HL-60 (cell line): ENCODE measurements at regions not wholly inside any gene's neighbourhood (a gene's known extent, or its start where the extent isn't known, plus 50 kb on each side); places are given as distances from the start of the nearest gene placed in this dataset.

Experiments
- DNase-seq, 2 experiments: peaks; one replicate each; pipeline ENCODE4 v3.0.0-alpha.2; 2010 to 2020; ENCODE audit warnings: low read depth in 1 of 2, low spot score in 1 of 2
- H3K27ac ChIP-seq: fragments of 250-450 bp; sonication (Bioruptor Pico); replicated peaks from 2 replicates; pipeline ENCODE4 v1.5.1; 2020; ENCODE audit warnings: mild to moderate bottlenecking, moderate library complexity
- H3K27me3 ChIP-seq: fragments of 250-450 bp; sonication (Bioruptor Pico); 2 replicates; pipeline ENCODE4 v1.5.1; 2021; ENCODE audit warnings: mild to moderate bottlenecking, moderate library complexity; ENCODE audit not compliant: insufficient read depth, poor library complexity, severe bottlenecking
- H3K4me3 ChIP-seq: replicated peaks from 2 replicates; pipeline ENCODE4 v1.5.1; 2011; ENCODE audit warnings: mild to moderate bottlenecking, control low read depth, low read length; ENCODE audit not compliant: insufficient read depth
- CTCF ChIP-seq: IDR thresholded peaks from one replicate; pipeline ENCODE4 v1.5.1; 2011; ENCODE audit warnings: low read length, control low read depth, inconsistent platforms; ENCODE audit not compliant: insufficient read depth
- GABPA ChIP-seq: IDR thresholded peaks from 2 replicates; pipeline ENCODE4 v1.6.1; 2012; ENCODE audit warnings: low read depth
- POLR2AphosphoS5 ChIP-seq: IDR thresholded peaks from 2 replicates; pipeline ENCODE4 v1.6.1; 2012; ENCODE audit warnings: low read depth
- REST ChIP-seq: IDR thresholded peaks from 2 replicates; pipeline ENCODE4 v1.6.1; 2012; ENCODE audit warnings: low read depth; ENCODE audit not compliant: insufficient replicate concordance
- SPI1 ChIP-seq: IDR thresholded peaks from 2 replicates; pipeline ENCODE4 v1.6.1; 2012; ENCODE audit warnings: low read depth, mild to moderate bottlenecking, borderline replicate concordance

GRCh38 chr5:116814626-116815385 is 240.2 kb upstream of the SEMA6A start:
- no peak for DNase-seq
- H3K4me3 ChIP-seq: no peak overlapping the region
- no peak overlapping the region for H3K27ac ChIP-seq

GRCh38 chr5:116813906-116814305 is 239.3 kb upstream of the SEMA6A start:
- Histone ChIP-seq H3K4me3 (no peak overlapping the region), H3K27me3 (no peaks in the 10 kb centered on the region), H3K27ac (no peak overlapping the region)
- TF ChIP-seq REST (no peak), GABPA (no peak), POLR2AphosphoS5 (no peak), SPI1 (no peak), CTCF (no peak)
- DNase-seq: no peak

More at GRCh38 chr5:116814626-116815385, 240.2 kb upstream of the SEMA6A start:
- no peaks in the 10 kb centered on the region for H3K27me3 ChIP-seq
- TF ChIP-seq REST: no peak
- TF ChIP-seq SPI1: no peak
- TF ChIP-seq GABPA: no peak
- TF ChIP-seq POLR2AphosphoS5: no peak
- TF ChIP-seq CTCF: no peak

- no peak for TF ChIP-seq GABPA
- TF ChIP-seq SPI1: no peak
- no peak for DNase-seq
- H3K4me3 ChIP-seq: no peak overlapping the region
- H3K27me3 ChIP-seq: no peaks in the 10 kb centered on the region
- H3K27ac ChIP-seq: no peak overlapping the region
These were observed 238.7 kb upstream of the SEMA6A start for GRCh38 chr5:116813356-116813755.

GRCh38 chr5:116810951-116811350 is 236.3 kb upstream of the SEMA6A start:
- no peak for DNase-seq
- TF ChIP-seq POLR2AphosphoS5 (no peak), GABPA (no peak), SPI1 (no peak), CTCF (no peak), REST (no peak)
- H3K27me3 ChIP-seq: no peaks in the 10 kb centered on the region
- H3K27ac ChIP-seq: no peak overlapping the region
- no peak overlapping the region for H3K4me3 ChIP-seq
